Neural progenitor cell (in vitro differentiated cells): ENCODE measurements at regions not wholly inside any gene's neighbourhood (a gene's known extent, or its start where the extent isn't known, plus 50 kb on each side); places are given as distances from the start of the nearest gene placed in this dataset.

ENCODE experiments used
- DNase-seq: peaks from one replicate; pipeline ENCODE4 v3.0.0-alpha.2; 2016; ENCODE audit warnings: low spot score
- H2AFZ ChIP-seq: fragments of 200-600 bp; sonication (generic); replicated peaks from 2 replicates; pipeline ENCODE4 v1.6.1; 2016; ENCODE audit warnings: antibody characterized with exemption
- H3F3A ChIP-seq: fragments of 200-600 bp; sonication (generic); 2 replicates; pipeline ENCODE4 v1.6.1; 2016; ENCODE audit warnings: antibody characterized with exemption, low read depth
- H3K27ac ChIP-seq: fragments of 200-600 bp; sonication (generic); 2 replicates; pipeline ENCODE4 v1.5.1; 2016; ENCODE audit warnings: mild to moderate bottlenecking
- H3K27me3 ChIP-seq: fragments of 200-600 bp; sonication (generic); 2 replicates; pipeline ENCODE4 v1.6.1; 2016; ENCODE audit warnings: mild to moderate bottlenecking, moderate library complexity
- H3K36me3 ChIP-seq: fragments of 200-600 bp; sonication (generic); 2 replicates; pipeline ENCODE4 v1.5.1; 2016
- H3K4me1 ChIP-seq: fragments of 200-600 bp; sonication (generic); 2 replicates; pipeline ENCODE4 v1.6.1; 2016; ENCODE audit warnings: mixed run types
- H3K4me2 ChIP-seq: fragments of 200-600 bp; sonication (generic); 2 replicates; pipeline ENCODE4 v1.6.1; 2016
- H3K4me3 ChIP-seq: fragments of 200-600 bp; sonication (generic); 2 replicates; pipeline ENCODE4 v1.5.1; 2016
- H3K79me2 ChIP-seq: fragments of 200-600 bp; sonication (generic); 2 replicates; pipeline ENCODE4 v1.6.1; 2016; ENCODE audit warnings: low read depth
- H3K9ac ChIP-seq: fragments of 200-600 bp; sonication (generic); 2 replicates; pipeline ENCODE4 v1.6.1; 2016
- H3K9me3 ChIP-seq: fragments of 200-600 bp; sonication (generic); 2 replicates; pipeline ENCODE4 v1.5.1; 2016; ENCODE audit warnings: low read depth
- H4K20me1 ChIP-seq: fragments of 200-600 bp; sonication (generic); 2 replicates; pipeline ENCODE4 v1.6.1; 2016; ENCODE audit warnings: low read depth
- H3K27ac Mint-ChIP-seq: 3 replicates; pipeline ENCODE4 v1.8.0; 2021; ENCODE audit warnings: mixed read lengths
- H3K27me3 Mint-ChIP-seq: 2 replicates; pipeline ENCODE4 v1.8.0; 2022; ENCODE audit warnings: low read depth, mild to moderate bottlenecking, inconsistent platforms, moderate library complexity, mixed read lengths; ENCODE audit not compliant: insufficient read depth
- H3K36me3 Mint-ChIP-seq: 3 replicates; pipeline ENCODE4 v1.8.0; 2021; ENCODE audit warnings: mixed read lengths
- H3K4me1 Mint-ChIP-seq: 3 replicates; pipeline ENCODE4 v1.8.0; 2021; ENCODE audit warnings: mixed read lengths
- H3K4me3 Mint-ChIP-seq: 3 replicates; pipeline ENCODE4 v1.8.0; 2021; ENCODE audit warnings: mild to moderate bottlenecking, moderate library complexity, mixed read lengths
- H3K9me3 Mint-ChIP-seq: 3 replicates; pipeline ENCODE4 v1.8.0; 2020; ENCODE audit warnings: mixed read lengths
- EZH2 ChIP-seq: fragments of 200-600 bp; sonication (generic); IDR thresholded peaks from 2 replicates; pipeline ENCODE4 v1.6.1; 2017; ENCODE audit warnings: antibody characterized with exemption, mild to moderate bottlenecking, moderate library complexity
- EZH2phosphoT487 ChIP-seq: fragments of 200-600 bp; sonication (generic); IDR thresholded peaks from 2 replicates; pipeline ENCODE4 v1.6.1; 2017; ENCODE audit warnings: antibody characterized with exemption
- TF ChIP-seq, protein P1 (sequence below): fragments of 200-600 bp; sonication (generic); IDR thresholded peaks from 2 replicates; pipeline ENCODE4 v1.5.1; 2017; ENCODE audit warnings: antibody characterized with exemption, mild to moderate bottlenecking

DNA sequence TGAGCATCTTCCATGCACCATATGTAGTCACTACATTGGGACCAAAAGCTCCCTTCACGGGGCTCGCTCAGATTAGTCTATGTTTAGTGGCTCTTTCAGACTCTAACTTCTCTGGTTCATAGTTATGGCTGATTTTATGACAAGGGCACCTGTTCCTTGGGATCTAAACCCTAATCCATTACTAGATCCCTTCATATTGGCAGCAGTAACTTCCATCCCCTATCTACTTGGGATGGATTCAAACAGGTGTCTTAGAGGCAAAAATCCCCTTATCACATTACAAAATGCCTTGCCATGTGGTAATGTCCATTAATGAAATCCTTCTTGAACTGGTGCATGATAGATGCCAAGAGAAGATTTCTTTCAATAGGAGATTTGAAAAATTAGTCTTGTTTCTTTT, 96.7 kb upstream of the TP63 start:
- H3F3A ChIP-seq, result no peaks in the 10 kb centered on the region
- Mint-ChIP-seq H3K4me3 (no peak overlapping the region), H3K9me3 (no peaks in the 10 kb centered on the region), H3K36me3 (no peaks in the 10 kb centered on the region), H3K4me1 (no peaks in the 10 kb centered on the region), H3K27ac (no peak overlapping the region), H3K27me3 (no peaks in the 10 kb centered on the region)
- H3K4me2 ChIP-seq, result no peak overlapping the region
- H3K79me2 ChIP-seq, result no peaks in the 10 kb centered on the region
- no peak overlapping the region for H3K9ac ChIP-seq
- no peak overlapping the region for H2AFZ ChIP-seq
- no peaks in the 10 kb centered on the region for H3K27me3 ChIP-seq
- H3K4me1 ChIP-seq, result no peaks in the 10 kb centered on the region
- H3K36me3 ChIP-seq, result no peaks in the 10 kb centered on the region
- DNase-seq, result no peak
- no peaks in the 10 kb centered on the region for H3K9me3 ChIP-seq
- no peak overlapping the region for H3K4me3 ChIP-seq
- no peak overlapping the region for H3K27ac ChIP-seq
- no peaks in the 10 kb centered on the region for H4K20me1 ChIP-seq
- no peak for TF ChIP-seq EZH2
- TF ChIP-seq, protein P1, sequence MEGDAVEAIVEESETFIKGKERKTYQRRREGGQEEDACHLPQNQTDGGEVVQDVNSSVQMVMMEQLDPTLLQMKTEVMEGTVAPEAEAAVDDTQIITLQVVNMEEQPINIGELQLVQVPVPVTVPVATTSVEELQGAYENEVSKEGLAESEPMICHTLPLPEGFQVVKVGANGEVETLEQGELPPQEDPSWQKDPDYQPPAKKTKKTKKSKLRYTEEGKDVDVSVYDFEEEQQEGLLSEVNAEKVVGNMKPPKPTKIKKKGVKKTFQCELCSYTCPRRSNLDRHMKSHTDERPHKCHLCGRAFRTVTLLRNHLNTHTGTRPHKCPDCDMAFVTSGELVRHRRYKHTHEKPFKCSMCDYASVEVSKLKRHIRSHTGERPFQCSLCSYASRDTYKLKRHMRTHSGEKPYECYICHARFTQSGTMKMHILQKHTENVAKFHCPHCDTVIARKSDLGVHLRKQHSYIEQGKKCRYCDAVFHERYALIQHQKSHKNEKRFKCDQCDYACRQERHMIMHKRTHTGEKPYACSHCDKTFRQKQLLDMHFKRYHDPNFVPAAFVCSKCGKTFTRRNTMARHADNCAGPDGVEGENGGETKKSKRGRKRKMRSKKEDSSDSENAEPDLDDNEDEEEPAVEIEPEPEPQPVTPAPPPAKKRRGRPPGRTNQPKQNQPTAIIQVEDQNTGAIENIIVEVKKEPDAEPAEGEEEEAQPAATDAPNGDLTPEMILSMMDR, result no peak
- TF ChIP-seq EZH2phosphoT487, result no peak

DNA sequence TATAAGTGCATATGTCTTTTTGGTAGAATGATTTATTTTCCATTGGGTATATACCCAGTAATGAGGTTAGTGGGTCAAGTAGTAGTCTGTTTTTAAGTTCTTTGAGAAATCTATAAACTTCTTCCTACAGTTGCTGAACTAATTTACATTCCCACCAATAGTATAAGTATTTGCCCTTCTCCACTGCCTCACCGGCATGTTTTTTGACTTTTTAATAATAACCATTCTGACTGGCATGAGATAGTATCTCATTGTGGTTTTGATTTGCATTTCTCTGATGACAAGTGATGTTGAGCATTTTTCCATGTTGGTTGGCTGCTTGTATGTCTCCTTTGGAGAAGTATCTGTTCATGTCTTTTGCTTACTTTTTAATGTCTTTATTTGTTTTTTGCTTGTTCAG, 94.1 kb upstream of the TP63 start:
- no peak overlapping the region for H3K4me3 Mint-ChIP-seq
- no peak for DNase-seq
- H3K4me1 Mint-ChIP-seq, result no peaks in the 10 kb centered on the region
- TF ChIP-seq, protein P1, result no peak
- no peak for TF ChIP-seq EZH2phosphoT487
- H3K4me2 ChIP-seq, result no peak overlapping the region
- H3K79me2 ChIP-seq, result no peaks in the 10 kb centered on the region
- H2AFZ ChIP-seq, result no peak overlapping the region
- H3K27ac Mint-ChIP-seq, result no peak overlapping the region
- H3K9me3 ChIP-seq, result no peaks in the 10 kb centered on the region
- H3K36me3 Mint-ChIP-seq, result no peaks in the 10 kb centered on the region
- no peaks in the 10 kb centered on the region for H3K9me3 Mint-ChIP-seq
- no peak overlapping the region for H3K9ac ChIP-seq
- no peaks in the 10 kb centered on the region for H3K27me3 ChIP-seq
- no peaks in the 10 kb centered on the region for H4K20me1 ChIP-seq
- no peaks in the 10 kb centered on the region for H3K4me1 ChIP-seq
- H3K36me3 ChIP-seq, result no peaks in the 10 kb centered on the region
- H3F3A ChIP-seq, result no peaks in the 10 kb centered on the region
- no peak overlapping the region for H3K27ac ChIP-seq
- H3K4me3 ChIP-seq, result no peak overlapping the region
- H3K27me3 Mint-ChIP-seq, result no peaks in the 10 kb centered on the region

DNA sequence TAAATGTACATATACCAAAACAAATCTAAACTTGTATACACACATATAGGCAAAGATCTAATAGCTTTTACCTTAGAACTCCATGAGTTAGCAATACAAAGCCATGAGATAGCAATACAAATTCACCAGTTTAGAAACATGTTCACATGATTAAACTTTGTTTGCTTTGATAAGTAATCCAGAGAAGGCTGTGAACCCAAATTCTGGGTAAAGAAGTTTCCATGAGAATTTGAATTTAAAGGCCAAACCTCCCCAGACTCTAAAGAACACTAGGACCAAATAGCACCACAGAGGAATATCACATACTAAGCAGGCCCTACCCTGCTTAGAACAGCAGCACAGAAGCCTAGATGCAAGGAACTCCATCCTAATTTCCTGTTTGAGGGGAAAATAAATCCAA, 83.7 kb upstream of the TP63 start:
- Mint-ChIP-seq H3K27ac (no peak overlapping the region), H3K4me1 (no peaks in the 10 kb centered on the region), H3K27me3 (peaks cover 3% of the 10 kb centered on the region), H3K9me3 (peaks cover 6% of the 10 kb centered on the region), H3K4me3 (no peak overlapping the region), H3K36me3 (no peaks in the 10 kb centered on the region)
- Histone ChIP-seq H3K27ac (no peak overlapping the region), H3K4me3 (no peak overlapping the region), H3K4me2 (no peak overlapping the region), H4K20me1 (no peaks in the 10 kb centered on the region), H2AFZ (no peak overlapping the region), H3K36me3 (no peaks in the 10 kb centered on the region), H3K27me3 (no peaks in the 10 kb centered on the region), H3K79me2 (no peaks in the 10 kb centered on the region), H3K9ac (no peak overlapping the region), H3F3A (no peaks in the 10 kb centered on the region), H3K4me1 (no peaks in the 10 kb centered on the region), H3K9me3 (no peaks in the 10 kb centered on the region)
- no peak for DNase-seq
- TF ChIP-seq EZH2 (no peak), EZH2phosphoT487 (no peak)
- TF ChIP-seq, protein P1, result no peak

DNA sequence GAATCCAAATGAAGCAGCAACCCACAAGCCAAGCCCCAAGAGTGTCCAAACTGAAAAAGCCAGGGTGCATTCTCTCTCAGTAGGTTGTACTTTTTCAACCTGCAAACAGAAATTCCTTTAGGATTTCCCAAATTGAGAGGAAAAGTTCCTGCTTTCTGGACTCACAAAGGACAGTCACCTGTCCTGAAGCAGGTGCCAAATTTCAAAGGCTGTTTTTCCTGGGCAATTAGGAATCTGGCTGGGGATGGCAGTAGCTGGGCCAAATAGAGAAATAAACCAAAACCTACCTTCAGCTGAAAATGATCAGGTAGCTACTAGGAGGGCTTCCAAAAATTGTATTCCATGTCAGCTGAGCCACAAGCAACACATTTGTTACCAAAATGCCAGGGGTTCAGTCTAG, 83.1 kb upstream of the TP63 start:
- Histone ChIP-seq H3F3A (no peaks in the 10 kb centered on the region), H3K36me3 (no peaks in the 10 kb centered on the region), H2AFZ (no peak overlapping the region), H3K27ac (no peak overlapping the region), H3K9ac (no peak overlapping the region), H3K79me2 (no peaks in the 10 kb centered on the region), H3K4me3 (no peak overlapping the region), H3K4me1 (no peaks in the 10 kb centered on the region), H3K9me3 (no peaks in the 10 kb centered on the region), H4K20me1 (no peaks in the 10 kb centered on the region), H3K4me2 (no peak overlapping the region), H3K27me3 (no peaks in the 10 kb centered on the region)
- Mint-ChIP-seq H3K27ac (no peak overlapping the region), H3K36me3 (no peaks in the 10 kb centered on the region), H3K4me3 (no peak overlapping the region), H3K27me3 (peaks cover 3% of the 10 kb centered on the region), H3K4me1 (no peaks in the 10 kb centered on the region), H3K9me3 (peaks cover 6% of the 10 kb centered on the region)
- no peak for TF ChIP-seq EZH2phosphoT487
- TF ChIP-seq EZH2, result no peak
- TF ChIP-seq, protein P1, result no peak
- DNase-seq, result no peak
